ENCODE measurements at regions not wholly inside any gene's neighbourhood (a gene's known extent, or its start where the extent isn't known, plus 50 kb on each side); places are given as distances from the start of the nearest gene placed in this dataset.
"Not testable (repeated sequence)": the region's sequence is repeated elsewhere in the genome, so short reads cannot be mapped to it uniquely, and the experiment has no call there.

DNA sequence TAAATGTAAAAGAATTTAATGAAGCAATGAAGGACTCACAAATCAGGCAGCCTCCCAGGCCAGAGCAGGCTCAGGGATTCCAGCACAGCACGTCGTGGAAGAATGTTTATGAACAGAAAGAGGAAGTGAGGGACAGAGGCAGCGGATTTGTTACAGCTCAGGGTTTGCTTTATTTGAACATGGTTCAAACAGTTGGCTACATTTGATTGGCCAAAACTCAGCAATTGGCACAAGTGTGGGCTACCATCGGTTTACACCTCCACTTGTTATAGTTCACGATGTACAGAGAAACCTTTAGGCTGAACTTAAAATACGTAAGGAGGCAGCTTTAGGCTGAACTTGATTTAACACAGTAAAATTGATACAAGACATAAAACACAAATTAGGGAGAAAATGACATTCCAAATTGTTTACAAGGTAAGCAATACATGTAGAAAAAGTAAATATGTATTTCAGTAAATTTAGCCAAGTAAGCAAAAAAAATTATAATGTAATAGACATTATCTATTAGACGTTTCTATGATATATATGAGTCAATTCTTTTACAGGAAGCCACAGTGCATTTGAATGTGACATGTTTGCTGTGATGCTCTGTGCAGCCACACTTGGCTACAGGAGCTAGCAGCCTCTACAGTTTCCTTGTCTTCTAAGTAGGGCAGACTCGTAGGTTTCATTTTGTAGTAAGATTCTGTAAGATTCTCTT lies 126.5 kb downstream of the ADSS2 start:
- no peak for DNase-seq

DNA sequence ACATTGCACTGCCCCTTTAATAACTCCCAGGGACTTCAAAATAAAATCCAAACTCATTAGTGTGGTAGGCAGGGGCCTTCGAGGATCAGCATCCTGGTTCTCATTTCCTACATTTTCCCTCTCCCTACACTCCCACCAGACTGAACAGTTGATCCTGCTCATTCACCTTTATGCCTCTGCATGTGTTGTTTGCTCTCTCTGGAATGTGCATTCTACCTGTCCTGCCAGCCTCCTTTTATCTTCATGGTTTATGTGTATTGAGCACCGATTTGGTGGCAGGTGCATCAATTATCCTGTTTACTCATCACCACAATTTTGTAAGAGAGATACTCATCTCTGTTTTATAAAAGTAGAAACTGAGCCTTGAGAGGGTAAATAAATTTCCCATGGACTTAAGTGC lies 125.0 kb downstream of the ADSS2 start:
- DNase-seq: no peak

DNA sequence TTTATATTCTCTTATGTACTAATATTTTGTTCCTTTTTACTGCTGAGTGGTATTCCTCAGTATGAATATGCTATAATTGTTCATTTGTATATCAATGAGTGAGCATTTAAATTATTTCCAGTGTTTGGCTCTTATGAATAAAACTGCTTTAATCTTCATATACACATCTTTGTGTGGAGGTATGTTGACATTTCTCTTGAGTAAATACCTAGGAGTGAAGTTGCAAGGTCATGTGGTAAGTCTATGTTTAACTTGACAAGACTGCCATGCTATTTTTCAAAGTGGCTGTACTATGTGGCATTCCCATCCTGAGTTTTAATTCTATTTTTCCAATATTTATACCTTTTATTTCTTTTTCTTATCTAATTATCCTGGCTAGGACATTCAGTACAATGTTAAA lies 124.2 kb downstream of the ADSS2 start:
- DNase-seq: no peak

DNA sequence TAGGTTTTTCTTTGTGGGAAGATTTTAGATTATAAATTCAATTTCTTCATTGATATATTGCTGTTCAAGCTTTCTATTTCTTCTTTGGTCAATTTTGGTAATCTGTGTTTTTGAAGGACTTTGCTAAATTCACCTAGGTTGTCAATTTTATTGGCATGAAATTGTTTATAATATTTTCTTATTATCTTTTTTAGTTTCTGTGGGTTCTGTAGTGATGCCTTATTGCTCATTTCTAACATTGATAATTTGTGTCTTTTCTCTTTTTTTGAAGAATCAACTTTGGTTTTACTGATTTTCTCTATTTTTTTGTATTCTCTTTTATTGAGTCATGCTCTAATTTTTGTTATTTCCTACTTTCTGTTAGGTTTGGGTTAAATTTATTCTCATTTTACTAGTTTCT lies 123.2 kb downstream of the ADSS2 start:
- DNase-seq: no peak

DNA sequence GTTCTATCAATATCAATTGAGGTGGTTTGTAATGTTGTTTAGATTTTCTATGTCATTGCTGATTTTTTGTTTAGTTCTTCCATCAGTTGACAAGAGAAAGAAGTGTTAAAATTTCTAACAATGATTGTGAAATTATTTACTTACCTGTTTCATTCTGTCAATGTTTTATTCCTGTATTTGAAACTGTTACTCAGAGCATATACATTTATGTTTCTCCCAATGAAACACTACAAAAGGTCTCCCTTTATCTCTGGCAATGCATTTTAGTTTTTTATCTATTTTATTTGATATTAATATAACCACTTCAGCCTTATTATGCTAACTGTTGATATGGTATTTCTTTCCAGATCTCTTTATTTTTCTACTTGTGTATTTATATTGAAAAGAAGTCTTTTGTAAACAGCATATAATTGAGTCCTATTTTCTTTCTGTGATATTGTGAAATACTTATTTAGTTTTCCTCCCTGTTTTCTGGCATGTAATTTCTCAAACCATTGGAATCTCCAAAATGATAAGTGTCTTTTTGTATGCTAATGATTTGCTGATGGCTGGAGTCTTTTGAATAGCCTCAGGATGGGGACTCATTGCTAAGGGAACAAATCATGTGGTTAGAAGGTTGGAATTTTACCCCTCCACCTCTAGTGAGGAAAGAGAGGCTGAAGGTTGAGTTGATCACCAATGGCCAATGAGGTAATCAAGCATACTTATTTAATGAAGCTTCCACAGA lies 122.0 kb downstream of the ADSS2 start:
- DNase-seq: no peak

DNA sequence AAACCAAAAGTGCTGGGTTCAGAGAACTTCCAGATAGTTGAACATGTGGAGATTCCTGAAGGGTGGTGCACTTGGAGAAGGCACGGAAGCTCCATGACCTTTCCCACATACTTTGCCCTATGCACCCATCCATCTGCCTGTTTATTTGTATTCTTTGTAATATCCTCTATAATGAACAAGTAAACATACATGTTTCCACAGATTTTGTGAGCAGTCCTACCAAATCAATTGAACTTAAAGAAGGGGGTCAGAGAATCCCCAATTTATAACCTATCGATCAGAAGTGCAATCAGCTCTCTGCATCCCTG lies 121.4 kb downstream of the ADSS2 start:
- no peak for DNase-seq

DNA sequence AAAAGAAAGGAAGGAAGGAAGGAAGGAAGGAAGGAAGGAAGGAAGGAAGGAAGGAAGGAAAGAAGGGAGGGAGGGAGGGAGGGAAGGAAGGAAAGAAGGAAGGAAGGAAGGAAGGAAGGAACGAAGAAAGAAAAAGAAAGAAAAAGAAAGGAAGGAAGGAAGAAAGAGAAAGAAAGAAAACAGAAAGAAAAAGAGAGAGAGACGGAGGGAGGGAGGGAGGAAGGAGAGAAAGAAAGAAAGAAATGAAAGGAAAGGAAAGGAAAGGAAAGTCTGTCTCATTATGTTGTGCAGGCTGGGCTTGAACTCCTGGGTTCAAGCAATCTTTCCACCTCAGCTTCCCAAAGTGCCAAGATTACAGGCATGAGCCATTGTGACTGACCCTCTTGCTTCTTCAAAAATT lies 118.9 kb downstream of the ADSS2 start:
- not testable (repeated sequence) for DNase-seq

DNA sequence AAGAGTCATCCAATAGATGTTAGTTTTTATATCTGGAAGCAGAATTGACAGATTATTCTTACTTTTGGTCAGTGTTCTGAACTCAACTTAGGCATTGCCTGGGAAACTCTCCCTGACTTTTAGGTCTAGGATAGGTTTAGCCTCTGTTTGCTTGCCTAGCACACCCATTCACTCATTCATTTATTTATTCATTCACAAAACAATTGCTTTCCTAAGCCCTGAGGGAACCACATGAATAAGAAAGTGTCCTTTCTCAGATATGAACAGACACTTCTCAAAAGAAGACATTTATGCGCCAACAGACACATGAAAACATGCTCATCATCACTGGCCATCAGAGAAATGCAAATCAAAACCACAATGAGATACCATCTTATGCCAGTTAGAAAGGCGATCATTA lies 117.4 kb downstream of the ADSS2 start:
- DNase-seq: not testable (repeated sequence)

DNA sequence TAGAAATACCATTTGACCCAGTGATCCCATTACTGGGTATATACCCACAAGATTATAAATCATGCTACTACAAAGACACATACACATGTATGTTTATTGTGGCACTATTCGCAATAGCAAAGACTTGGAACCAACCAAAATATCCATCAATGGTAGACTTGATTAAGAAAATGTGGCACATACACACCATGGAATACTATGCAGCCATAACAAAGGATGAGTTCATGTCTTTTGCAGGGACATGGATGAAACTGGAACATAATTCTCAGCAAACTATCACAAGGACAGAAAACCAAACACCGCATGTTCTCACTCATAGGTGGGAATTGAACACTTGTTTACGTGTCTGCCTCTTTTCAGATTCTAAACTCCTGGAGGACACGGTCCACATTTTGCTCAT lies 116.9 kb downstream of the ADSS2 start:
- not testable (repeated sequence) for DNase-seq

DNA sequence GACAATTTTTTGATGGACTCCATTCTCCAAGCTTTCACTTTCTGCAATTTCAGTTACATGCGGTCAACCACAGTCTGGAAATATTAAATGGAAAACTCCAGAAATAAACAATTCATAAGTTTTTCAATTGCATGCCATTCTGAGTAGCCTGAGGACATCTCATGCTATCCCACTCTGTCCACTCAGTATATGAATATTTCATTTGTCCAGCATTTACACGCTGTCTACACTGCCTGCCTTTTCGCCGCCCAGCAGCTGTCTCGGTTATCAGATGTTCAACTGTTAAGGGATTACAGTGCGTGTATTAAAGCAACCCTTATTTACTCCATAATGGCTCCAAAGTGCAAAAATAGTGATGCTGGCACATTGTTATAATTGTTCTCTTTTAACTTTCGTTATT lies 116.3 kb downstream of the ADSS2 start:
- DNase-seq: no peak

DNA sequence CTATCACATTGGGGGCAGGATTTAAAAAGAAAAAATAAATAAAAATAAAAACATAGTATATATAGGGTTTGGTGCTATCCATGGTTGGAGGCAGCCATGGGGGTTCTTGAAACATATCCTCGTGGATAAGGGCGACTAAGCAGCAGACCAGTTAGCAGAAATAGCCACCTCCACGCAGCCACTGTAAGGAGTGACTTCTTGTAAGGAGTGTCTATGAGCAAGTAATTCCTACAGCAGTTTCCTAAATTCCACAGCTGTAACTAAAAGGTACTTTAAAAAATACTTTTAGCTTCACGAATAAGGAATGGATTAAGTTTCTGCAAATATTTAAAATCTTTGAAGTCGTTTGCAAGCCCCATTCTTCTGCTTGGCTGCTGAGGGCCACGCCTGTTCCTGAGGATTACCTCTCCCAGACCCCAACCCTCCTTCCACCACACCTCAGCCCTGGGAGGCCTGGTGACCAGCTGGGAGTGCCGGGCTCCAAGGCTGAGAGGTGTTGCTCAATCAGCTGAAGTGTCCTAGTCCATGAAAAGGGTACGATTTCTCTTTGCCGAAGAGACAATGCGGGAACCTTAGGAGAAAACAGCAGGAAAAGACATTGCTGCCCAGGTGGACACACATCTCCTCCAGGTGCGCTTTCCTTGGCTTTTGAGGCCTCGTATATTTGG lies 115.3 kb downstream of the ADSS2 start:
- no peak for DNase-seq

DNA sequence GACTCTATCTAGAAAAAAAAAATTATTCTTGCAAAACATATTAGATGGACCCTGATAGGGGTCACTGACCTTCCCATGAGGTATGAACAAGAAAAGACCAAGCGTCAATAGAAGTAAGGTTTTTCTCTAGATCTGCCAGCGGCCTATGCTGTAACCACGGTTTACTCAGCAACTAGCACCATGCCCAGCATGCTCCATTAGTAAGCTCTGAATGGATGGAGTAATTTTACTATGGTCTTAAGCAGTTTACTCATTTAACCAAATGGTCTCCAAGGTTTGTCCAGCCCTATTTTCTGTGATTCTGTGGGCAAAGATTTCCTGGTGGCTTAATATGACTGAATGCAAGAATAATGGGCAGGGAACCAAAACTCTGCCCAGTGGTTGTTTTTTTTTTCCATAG lies 113.9 kb downstream of the ADSS2 start:
- DNase-seq: no peak

DNA sequence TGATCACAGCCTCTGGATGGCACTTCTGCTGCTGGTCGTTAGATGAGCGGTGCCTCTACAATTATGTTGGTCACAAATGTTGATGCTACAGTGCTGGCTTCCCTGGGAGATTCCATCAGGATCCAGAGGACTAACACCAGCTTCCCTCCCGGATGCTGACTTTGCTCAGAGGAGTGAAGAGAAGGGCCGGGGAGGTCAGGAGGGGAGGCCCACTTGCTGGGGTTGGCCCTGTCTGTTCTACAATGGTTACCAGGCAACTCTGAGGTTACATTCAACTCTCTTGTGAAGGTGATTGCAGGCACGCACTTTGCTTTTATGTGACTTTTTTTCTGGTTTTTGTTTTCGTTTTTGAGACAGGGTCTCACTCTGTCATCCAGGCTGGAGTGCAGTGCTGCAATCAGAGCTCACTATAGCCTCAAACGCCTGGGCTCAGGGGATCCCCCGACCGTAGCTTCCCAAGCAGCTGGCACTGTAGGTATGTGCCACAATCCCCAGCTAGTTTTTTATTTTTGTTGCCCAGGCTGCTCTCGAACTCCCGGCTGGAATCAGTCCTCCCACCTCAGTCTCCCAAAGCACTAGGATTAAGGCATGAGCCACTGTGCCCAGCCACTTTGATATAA lies 112.5 kb downstream of the ADSS2 start:
- no peak for DNase-seq

DNA sequence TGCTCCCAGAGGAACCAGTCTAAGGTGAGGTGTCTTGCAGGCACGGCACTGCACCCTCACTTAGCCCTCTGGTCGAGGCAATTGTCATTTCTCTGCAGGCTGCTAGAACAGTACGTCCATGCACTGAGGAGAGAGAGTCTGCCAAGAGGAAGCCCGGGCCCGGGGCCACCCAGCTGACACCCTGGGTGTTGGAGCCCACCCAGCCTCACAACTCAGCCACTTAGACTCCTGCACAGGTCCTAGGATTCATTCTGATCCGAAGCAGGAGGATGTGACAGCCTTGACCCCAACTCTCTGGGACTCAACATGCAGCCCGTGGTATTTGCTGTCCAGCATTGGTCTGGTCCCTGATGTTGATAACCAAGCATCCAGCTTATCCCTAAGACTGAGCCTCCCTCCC lies 111.9 kb downstream of the ADSS2 start:
- DNase-seq: no peak

DNA sequence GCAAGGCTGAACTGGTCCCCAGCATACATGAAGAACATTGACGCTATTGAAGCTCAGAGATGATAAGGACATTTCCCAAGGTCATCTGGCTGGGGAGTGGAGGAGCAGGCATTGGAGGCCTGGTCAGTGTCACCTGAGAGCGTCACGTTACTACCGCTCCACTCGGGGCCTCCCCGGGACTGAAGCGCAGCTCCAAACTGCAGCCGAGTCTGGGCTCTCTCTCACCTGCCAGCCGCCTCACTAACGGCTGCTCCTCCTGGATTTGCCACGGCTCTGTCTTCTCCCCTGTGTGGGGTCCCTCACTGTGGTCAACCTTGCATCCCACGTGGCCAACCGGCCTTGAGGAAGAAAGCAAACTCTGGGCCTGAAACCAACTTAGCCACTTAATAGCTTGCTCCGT lies 111.3 kb downstream of the ADSS2 start:
- DNase-seq: no peak

DNA sequence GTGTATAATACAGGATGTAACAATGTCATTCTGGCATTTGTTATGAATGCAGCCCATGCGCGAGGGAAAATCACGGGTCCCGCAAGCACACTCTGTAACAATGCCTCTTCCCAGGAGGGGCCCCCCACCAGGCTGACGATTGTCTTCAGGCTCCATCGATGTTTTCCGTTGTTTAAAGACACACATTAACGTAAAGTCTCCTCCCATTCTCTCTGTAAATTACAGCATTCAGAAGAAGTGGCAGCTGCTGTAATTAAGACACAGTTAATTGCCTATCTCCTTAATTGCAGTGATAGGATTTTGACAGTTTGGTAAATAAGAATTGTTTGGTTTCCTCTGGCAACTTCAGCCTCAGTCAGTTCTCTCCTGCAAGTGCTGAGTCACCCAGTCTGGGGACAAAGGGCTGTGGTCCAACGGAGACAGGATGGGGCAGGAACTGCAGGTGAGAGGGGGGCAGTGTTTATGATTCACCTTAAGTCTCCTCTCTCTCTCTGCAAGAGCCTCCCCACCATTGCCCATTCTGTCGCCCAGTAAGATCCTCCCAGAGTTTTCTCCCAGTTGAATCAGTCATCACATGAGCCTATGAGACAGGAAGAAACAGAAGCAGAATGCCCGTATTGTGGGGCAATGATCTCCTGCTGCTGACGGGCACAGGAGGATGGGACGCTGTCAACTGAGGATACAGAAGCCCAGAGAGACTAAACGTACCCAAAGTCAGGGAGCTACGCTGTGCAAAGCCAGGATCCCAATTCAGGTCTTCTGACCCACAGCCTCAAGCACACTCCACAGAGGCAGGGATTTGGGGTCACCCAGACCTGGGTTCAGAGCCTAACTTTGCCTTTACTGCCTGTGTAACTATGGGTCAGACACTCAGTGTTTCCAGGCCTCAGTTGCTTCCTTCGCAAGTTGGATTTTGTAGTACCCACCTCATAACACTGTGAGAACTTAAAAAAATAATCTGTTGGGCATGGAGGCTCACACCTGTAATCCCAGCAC lies 110.0 kb downstream of the ADSS2 start:
- DNase-seq: no peak

DNA sequence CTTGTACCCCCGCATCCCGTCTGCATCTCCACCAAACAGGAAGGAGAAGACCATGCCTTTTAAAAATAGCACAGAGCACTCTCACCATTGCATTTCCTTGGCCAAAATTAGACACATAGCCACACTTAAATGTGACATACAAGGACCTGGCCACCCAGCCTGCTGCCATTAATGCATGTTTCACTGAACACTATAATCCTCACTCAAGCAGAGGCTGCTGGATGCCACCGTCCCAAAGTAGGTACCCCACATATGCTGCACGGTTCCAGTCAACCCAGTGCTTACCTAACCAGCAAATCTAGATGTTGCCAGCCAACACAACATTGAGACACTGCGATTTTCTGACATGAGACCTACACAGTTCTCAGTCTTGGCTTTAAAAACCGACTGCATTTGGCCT lies 107.7 kb downstream of the ADSS2 start:
- DNase-seq: no peak

DNA sequence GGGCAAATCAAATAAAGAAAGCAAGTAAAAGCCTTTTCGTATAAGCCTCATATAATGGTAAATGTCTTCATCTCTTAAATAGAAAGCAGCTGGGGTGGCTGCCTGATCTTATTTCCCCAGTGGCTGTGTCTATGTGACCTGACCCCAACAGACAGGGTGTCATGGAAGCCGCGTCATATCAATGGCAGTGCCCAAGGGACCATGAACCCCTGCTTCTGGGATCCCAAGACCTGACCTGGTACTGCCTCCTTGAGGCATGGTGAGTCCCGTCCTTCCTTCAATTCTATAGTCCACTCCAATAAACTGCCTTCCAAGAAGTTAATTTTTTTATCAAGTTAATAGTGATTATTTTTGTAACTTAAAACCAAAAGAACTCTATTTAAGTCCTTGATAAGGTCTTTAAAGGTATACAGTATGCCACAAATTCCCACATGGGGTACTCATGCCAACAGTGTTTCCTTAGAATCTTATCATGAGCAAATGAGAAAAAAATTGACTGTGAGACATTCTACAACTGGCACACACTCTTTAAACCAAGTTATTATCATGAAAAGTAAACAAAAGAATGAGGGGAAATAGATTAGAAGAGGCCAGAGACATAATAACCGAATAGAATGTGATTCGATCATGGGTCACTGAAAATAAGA lies 104.6 kb downstream of the ADSS2 start:
- no peak for DNase-seq

DNA sequence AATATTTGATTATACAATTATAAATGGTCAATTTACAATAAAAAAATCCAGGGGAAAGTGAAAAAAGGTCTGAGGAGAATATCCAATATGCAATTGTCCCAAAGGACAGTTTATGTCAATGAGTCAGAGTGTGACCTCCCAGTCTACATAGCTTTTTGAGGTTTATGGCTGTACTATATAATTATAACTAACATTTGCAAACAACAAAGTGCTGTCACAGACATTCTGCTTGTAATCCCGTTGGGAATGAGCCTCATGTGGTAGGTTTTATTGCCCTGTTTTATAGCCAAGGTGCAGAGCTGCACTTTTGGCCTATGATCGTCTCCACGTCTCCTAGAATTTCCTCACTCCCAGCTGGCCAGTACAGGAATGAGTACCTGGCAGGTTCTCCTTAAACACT lies 103.8 kb downstream of the ADSS2 start:
- DNase-seq: no peak

DNA sequence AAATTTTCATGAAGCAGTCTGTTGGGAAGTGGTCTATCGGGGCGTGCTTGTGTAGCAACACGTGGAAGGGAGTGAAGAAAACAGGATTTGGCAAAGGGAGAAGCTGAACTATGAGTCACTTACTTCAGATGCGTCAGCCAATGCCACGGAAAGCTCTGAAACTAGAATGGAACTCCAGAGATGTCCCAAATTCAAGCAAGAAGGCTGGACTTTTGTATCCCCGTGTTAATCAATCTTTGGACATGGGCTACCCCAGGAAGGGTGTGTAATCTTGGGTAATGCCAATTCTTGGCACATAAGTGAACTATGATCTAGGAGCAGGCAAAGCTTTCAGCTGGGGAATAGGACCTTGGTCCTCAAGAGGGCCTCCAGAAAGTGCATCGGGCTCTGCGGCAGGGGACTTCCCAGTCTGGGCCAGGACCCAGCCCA lies 102.6 kb downstream of the ADSS2 start:
- DNase-seq: no peak

DNA sequence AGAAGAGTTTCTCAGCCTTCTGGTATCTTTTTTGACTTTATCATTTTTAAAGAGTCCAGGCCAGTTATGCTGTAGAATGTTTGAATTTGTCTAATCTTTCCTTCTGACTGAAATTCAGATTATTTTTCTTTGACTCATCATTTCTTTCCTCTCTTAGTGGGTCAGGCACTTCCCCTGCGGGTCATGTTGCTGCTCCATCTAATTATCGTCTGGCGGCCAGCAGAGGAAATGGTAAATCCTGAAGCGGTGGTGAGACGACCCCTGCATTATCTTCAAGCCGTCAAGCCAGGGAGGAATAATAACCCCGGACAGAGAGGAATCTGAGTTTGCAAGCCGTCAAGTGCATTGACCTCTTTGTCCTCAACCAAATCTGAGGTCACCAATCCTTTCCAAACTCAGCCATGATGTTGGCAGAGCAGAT lies 102.1 kb downstream of the ADSS2 start:
- no peak for DNase-seq

DNA sequence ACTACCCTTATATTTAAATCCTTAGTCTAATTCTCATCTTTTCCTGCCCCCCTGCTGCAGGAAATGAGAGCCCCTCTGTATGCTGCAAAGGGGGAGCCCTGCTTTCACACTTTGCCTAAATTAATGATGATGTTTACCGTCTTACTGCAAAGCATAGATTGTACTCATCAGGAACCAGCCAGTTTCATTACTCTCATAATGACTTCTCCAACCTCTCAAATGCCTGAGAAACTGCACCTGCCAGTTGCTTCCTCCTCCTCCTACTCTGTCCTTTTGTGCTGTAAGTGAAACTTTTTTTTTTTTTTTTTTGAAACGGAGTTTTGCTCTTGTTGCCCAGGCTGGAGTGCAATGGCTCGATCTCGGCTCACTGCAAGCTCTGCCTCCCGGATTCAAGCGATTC lies 101.7 kb downstream of the ADSS2 start:
- DNase-seq: no peak
